Iris pigment epithelial cell (primary cell): ENCODE measurements at regions not wholly inside any gene's neighbourhood (a gene's known extent, or its start where the extent isn't known, plus 50 kb on each side); places are given as distances from the start of the nearest gene placed in this dataset.
"Not testable (repeated sequence)": the region's sequence is repeated elsewhere in the genome, so short reads cannot be mapped to it uniquely, and the experiment has no call there.

Experiments
- DNase-seq: peaks from one replicate; pipeline ENCODE4 v3.0.0-alpha.2; 2011; ENCODE audit warnings: low read depth

DNA sequence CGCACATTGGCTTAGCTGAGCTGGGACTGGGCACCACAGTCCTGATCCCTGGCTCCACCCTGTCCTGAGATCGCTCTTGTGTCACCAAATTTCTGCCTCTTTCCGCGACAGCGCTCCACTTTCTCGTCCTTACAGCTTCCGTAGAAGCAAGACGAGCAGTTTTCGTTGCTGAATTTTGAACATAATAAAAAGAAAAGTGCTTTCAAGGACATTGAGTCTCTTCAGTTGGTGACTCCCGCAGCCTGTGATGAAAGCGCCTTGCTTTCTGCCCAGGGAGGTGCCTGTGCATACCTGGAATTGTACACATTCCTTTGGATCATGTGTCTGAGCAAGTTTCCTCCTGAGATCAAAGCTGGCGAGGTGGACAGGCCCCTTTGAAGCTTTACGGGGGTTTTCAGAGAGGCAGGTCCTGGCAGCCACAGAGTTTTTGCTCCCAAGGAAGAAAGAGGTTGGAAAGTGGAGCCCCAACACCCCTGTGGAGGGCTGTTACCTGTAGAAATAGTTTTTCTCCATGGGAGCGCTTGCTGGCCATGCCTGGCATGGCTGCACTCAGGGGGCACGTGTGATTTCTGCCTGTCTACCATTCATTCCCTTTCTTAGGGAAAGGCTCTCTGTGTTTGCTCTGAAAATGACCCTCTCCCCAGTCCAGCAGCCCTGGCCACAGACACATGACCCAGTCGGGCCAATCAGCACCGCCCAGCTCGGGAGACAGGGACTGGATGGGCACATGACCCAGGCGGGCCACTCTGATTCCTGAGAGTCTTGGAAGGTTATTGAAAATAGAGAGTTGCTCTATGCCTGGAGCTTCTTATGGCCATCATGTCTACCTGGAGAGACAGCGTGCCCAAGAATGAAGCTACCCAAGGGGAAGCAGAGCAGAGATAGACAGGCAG lies 115.6 kb upstream of the OTOS start:
- no peak for DNase-seq

DNA sequence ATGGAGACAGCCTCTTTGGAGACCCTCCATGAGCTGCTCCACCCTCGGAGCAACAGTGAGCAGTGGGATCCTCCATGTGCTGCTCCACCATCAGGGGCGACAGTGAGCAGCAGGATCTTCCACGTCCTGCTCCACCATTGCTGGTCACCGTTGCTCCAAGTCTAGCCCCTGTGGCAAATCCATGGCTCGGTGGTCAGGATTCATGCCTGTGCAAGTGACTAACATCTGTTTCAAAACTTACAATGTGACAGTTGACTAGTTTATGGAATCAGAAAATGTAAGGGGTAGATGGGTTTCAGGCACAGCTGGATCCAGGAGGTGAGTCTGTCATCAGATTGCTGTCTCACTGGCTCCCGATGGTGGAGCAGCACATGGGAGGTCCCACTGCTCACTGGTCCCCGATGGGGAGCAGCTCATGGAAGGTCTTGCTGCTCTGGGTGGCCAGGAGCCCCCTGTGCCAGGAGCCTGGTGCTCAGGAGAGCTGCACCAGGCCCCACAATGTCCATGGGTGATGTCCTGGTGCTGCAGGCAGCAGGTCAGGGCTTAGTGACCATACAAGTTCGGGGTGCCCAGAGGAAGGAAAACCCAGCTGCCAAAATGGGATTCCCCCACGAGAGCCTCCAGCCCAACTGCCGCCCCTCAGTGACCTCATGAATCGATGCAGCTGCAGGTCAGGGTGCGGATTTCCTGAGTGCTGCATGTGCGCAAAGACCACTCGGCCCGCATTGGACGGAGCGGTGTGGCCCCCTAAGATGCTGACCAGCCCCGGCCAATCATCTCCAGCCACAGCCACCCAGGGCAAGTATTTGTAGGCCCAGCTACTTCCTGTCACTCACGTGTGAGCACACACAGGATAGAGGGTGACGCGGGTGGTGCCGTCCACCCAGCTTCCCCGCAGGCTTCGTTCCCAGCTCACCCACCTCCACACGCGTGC lies 116.5 kb upstream of the OTOS start:
- DNase-seq: no peak

DNA sequence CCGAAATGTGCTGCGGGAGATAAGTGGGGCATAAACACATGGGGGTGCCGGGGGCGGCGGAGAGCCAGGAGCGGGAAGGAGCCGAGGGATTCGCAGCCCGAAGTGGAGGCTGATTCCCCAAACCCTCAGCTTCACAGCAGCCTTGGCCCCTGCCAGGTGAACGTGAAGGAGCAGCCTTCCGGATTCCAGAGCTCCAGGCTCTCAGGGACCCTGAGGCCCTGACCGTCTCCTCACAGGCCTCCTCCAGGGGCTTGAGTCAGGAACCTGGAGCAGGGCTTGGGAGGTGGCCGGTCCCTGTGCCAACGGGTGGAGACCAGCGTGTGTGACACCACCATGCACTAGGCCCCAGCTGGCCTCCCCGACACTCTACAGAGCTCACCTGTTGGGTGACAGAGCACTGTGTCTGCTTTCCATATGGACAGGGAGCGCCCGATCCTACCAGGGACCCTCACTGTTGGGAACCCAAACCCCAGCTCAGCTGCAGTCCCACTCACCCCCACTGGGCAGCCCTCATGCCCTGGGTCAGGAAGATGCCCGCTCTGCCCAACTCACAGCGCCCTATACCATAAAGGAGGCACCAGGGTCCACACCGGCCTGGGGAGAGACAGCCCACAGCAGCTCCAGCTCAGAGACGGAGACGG lies 117.6 kb upstream of the OTOS start:
- no peak for DNase-seq

DNA sequence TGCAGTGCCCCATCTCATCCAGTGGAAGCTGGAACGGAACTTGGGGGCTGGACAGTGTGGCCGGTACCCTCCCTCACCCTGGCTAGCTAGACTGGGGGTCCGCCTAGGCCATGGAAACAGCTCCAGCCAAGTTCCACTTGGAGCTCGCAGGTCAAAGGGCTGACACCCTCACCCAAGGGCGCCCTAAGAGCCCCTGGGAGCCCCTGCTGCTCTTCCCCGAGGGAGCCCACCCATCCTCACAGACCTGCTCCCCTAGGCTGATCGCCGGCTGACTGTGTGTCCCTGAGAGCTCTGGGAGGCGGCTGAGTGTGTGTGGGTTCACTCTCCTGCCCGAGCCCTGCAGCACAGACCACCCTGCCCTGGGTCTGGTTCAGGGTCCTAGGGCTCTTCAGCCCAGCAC lies 118.2 kb upstream of the OTOS start:
- DNase-seq: no peak

DNA sequence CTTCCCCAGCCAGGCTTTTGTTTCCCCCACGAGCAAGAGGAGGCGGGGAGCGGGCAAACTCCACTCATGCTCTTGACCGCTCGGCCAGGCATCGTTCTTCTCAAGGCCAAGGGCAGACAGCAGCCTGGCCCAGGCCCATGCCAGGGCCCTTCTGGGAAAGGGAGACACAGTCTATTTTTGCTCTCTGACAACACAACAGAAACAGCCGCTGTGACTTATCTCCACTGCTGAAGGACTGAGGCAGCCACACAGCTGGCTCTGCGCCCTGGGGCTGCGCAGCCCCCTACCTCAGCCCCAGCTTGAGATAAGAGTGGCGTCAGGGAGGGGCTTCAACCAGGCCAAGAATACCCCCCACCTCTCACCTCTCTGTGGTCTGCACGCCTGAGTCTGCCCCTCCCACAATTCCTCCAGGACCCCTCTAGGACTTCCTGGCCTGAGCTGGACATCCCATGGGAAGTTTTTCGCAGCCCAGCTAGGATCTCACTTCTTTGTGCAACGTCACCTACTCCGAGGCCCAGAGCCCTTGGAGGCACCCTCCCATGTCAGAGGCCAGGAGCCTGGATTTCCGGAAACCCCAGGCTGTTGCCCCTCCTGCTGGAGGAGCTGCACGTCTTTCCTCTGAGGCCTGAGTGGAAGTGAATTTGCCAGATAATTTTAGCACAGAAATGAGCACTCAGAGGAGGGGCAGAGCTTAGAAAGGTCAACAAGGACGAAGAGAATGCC lies 118.9 kb upstream of the OTOS start:
- DNase-seq: no peak

DNA sequence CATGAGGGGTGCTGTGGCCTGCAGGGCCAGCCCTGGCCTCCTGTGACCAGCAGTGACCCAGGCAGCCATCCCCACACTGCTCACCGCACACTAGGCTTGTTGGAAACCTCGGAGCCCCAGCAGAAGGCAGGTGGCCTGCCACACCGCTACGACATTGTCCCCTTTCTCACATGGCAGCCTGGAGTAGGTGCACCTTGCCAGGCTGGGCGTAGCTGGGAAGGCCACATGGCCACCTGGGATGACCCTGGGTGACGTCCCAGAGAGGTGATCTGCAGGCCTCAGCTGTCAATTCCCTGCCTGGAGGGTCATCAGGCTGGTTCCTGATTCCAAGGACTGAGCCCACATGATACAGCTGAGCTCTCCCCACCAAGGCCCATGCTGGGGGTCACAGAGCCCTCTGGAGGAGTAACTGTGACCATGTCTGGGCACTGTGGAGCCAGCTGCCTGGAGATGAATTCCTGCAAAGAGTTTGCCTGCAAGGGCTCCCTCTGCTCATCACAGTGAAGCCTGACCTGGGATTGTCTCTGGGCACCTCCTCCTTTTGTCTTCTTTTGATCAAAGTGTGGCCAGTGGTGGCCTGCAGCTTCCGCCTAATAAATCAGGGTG lies 119.6 kb upstream of the OTOS start:
- no peak for DNase-seq

DNA sequence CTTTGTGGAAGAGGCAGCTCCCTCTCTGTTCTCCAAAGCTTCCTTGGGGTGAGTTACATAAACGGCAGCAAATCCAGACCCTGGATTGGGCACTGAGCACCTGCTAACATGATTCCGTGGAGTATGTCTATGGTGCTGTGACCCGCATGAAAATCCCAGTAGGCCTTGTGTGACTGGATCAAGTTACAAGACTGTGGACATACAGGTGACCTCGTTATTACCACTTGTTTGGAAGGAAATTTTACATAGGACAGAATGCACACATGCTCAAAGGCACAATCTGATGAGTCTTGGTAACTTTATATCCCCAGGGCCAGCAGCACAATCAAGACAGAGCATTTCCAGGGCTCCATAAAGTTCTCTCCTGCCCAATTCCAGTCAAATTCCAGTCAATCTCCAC lies 120.2 kb upstream of the OTOS start:
- DNase-seq: no peak

DNA sequence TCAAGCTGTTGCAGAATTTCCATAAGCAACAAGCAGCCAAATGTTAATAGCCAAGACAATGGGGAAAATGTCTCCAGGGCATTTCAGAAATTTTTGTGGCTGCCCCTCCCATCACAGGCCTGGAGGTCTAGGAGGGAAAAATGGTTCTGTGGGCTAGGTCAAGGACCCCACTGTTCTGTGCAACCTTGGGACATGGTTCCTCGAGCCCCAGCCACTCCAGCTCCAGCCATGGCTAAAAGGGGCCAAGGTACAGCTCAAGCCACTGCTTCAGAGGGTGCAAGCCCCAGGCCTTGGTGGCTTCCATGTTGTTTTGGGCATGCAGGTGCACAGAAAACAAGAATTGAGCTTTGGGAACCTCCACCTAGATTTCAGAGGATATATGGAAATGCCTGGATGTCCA lies 122.1 kb upstream of the OTOS start:
- DNase-seq: not testable (repeated sequence)

DNA sequence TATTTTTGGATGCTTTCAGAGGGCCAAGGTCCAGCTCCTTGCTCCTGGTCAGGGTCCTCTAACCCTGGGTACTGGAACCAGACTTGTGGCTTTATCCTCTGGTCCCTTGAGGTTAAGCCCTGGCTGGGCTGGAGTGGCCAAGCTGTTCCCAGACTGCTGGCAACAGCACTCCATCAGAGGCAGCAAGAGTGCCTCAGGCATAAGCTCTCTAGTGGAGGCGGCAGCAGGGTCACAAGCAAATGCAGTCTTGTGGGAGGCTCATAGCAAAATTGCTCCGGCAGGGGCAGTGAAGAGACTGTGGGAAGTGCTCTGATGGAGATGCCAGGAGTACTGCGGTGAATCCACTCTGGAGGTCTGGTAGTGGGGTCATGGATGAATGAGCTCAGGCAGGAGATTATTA lies 128.9 kb upstream of the OTOS start:
- DNase-seq: no peak

DNA sequence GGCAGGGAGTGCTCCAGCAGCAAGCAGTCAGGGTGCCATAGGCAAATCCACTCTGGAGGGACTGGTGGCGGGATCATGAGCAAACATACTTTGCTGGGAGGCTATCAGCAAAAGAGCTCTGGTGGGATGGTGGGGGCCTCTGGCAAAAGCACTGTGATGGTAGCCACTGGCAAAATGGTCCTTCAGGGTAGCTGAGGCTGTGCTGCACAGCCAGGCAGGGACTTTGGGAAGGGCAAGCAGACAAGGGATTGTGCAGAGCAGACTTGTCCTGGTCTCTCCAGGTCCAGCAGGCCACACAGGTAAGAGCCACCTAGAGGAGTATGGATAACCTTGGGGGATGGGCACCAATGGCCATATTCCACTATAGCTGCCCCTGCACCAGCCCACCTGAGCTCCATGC lies 129.4 kb upstream of the OTOS start:
- DNase-seq: no peak

DNA sequence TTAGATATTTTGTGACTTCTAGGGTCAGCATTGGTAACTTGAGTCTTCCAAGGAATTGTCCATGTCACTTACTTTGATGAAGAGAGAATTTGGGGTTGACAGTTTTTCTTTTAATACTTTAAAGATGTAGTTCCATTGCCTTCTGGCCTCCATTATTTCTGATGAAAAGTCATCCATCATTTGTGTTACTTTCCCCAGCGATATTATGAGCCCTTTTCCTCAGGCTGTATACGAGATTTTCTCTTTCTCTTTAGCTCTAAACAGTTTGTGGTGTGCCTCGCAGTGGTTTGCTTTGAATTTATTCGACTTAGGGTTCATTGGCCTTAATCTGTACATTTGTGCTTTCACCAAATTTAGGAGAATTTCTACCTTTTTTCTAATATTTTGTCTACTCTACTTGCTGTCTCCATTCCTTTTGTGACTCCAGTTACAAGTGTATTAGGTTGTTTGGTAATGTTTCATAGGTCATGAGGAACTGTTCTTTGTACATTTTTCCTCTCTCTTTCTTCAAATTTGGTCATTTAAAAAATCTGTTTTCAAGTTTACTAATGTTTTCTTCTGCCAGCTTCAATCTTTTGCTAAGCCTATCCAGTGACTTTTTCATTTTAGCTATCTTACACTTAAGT lies 131.4 kb upstream of the OTOS start:
- DNase-seq: no peak

DNA sequence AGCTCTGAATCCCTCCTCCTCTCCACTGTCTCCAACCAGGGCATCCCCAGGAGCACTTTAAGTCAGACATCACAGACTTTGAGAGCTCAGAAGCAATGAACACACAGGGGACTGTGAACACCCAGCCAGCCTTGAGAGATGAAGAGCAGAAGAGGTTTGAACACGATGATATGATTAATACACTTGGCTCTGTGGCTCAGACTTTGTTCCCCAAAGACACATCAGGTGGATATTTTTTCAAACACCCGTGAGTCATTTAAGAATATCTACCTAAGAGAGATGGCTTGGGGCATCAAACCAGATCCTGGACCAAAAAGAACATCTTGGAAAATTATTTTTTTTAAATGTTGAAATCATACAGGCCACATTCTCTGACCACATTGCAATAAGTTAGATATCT lies 134.9 kb upstream of the OTOS start:
- DNase-seq: no peak

DNA sequence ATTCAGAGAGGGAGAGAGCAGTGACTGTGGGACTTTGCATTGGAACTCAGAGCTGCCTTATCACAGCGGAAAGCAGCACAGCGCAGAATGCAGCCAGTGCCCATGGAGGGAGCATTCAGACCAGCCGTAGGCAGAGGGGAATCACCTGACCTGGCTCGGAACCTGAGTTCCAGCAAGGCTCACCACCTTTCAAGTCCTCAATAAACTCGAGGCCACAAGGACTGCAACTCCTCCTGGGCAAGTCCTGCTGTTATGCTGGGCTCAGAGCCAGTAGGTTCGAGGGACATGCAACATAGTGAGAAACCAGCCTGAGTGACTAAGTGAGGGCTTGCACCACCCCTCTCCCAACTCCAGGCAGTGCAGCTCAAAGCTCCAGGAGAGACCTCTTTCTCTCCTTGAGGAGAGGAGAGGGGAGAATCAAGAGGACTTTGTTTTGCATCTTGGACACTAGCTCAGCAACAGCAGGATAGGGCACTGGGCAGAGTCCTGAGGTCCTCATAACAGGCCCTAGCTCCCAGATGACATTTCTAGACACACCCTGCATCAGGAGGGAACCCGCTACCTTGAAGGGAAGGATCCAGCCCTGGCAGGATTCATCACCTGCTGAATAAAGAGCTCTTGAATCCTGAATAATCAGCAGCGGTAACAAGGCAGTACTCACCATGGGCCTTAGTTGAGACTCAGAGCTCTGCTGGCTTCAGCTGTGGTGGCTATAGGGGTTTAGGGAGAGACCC lies 136.8 kb upstream of the OTOS start:
- peak; percentile 63 for DNase-seq

DNA sequence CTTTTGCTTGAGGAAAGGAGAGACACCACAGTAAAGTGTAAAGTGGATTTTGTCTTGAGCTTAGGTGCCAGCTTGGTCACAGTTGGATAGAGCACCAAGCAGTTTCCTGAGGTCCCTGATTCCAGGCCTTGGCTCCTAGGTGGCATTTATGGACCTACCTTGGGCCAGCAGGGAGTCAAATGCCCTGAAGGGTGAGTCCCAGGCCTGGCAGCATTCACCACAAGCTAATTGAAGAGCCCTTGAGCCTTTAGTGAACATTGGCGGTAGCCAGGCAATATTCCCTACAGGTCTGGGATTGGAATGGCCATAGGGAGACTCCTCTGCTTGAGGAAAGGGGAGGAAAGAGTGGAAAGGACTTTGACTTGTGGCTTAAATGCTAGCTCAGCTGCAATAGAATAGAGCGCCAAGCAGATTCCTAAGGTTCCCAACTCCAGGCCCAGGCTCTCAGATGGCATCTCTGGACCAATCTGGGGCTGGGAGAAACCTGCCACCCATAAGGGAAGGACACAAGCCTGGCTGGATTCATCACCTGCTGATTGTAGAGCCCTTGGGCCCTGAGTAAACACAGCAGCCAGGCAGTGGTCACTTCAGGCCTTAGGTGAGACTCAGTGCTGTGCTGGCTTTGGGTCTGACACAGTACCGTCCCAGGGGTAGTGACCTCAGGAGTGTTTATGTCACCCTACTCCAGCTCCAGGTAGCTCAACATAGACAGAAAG lies 137.5 kb upstream of the OTOS start:
- no peak for DNase-seq

DNA sequence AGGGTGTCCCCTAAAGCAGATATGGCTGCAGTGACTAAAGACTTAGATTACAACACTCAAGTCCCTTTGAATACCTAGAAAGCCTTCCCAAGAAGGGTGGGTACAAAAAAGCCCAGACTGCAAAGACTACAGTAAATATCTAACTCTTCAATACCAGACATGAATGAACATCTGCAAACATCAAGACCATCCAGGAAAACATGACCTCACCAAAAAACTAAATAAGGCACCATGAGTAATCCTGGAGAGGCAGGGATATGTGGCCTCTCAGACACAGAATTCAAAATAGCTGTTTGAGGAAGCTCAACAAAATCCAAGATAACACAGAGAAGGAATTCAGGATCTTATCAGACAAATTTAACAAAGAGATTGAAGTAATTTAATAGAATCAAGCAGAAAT lies 138.2 kb upstream of the OTOS start:
- no peak for DNase-seq

DNA sequence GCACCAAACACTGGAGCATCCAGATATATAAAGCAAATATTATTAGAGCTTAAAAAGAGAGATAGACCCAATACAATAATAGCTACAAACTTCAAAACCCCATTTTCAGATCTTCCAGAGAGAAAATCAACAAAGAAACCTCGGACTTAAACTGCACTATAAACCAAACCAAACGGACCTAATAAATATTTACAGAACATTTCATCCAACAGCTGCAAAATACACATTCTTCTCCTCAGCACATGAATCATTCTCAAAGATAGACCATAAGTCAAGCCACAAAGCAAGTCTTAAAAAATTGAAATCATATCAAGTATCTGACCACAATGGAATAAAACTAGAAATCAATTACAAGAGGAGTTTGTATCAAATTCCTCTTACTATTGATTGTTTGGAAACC lies 140.2 kb upstream of the OTOS start:
- DNase-seq: peak; percentile 18

DNA sequence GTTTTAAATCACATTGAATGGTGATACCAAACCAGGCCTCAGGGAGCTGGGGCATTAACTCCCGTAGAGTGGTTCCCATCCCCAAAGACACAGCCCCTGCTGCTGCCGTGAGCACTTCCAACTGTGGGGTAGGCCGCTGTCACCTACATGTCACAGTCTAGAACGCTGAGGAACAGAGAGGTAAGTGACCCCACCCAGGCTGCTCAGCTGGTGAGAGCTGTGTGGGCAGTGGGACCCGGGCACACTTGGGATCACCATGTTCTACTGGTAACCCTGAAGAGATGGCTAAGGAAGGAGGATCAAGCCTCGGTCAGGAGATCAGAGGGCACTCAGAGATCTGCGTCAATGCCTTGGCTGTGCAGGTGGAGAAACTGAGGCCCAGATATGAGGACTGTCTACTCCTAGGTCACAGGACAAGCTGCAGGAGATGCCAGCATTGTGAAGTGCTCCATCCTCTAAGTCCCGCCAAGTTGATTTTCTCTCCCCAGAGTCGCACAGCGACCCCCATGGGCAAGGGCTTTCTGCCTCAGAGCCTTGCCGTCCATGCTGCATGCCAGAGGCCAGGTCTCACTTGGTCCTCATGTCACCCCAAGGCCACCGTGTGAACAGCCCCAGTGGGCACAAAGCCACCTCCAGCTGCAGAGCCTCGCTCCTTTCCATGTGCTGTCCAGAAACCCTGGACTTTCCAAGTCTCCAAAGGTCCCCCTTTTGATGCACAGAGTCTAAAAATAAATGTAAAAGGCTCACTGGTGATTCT lies 144.2 kb upstream of the OTOS start:
- DNase-seq: no peak

DNA sequence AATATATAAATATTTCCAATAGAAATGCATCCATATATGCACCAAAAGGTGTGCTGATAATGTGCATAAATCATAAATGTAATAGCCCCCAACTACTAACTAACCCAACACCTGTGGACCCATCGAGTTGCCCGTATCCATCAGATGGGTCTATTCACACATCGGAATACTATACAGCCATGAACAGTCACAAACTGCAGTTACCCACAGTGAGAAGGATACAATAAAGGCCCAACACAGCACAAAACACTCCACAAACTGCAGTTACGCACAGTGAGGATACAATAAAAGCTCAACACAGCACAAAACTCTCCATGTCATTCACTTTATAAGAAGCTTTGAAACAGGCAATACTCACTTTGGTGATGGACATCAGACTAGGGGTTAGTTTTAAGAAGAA lies 145.3 kb upstream of the OTOS start:
- DNase-seq: no peak

DNA sequence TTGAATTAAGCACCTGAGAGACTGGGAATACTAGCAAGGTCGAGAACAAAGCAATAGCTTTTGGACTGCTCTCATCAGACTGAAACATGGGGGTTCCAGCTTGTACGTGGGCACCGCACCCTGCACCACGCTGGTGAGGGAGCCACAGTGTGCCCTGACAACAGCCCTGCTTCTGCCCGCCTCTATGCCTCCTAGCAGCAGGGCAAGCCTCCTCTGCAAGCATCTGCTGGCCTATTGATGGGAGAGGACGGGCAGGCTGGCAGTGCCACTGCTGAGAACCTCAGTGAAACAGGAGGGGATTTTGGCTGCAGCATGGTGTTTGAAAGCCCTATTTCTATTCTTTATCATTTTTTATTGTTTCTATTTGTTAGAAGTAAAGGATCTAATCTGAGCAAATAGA lies 146.1 kb upstream of the OTOS start:
- DNase-seq: no peak
